Activated gamma-delta T cell (primary cell): ENCODE measurements at regions not wholly inside any gene's neighbourhood (a gene's known extent, or its start where the extent isn't known, plus 50 kb on each side); places are given as distances from the start of the nearest gene placed in this dataset.

Experiments used
- DNase-seq: peaks from one replicate; lab custom pipeline; 2025; lab: John Stamatoyannopoulos, UW

GRCh38 chr15:62440362-62441105, 275.4 kb upstream of the C2CD4B start:
- no peak for DNase-seq

DNA sequence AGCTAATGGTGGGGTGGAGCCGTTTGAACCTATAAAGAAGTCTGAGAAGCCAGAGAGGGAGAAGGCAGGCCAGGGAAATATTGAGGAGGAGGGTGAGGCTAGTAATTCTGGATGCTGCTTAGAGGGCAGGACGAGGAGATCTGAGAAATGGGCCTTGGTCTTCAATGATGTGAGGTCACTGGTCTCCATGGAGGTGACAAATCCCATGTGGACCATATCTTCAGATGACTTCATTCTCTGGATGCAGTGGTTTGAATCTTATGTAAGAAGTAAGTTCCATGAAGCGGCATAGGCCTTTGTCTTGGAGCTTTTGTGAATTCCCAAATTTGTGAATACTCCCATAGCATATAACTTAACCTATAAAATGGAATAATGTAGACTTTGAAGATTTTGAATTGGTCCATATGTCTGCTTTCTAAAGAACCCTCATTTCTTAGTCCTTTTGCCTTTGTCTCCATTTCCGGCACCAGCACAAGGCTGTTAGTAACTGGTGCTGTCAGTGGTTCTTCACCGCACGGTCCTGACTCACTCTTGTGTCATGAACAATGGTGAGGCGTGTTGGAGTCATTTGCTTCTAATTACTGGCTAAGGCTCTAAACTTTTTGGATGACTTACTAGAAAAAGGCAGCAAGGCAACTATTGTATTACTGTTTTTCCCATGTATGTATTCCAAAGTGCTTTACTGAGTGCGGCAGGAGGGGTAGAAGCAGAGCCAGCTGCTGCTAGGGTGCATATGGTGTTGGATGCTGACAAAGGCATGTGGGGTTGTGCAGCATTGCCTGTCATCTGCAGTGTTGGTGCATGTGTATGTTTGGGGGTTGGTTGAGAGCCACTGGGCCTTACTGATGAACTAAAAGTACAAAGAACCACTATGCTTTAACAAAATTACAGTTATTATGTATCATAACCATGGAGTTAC, 279.3 kb upstream of the C2CD4B start:
- no peak for DNase-seq

DNA sequence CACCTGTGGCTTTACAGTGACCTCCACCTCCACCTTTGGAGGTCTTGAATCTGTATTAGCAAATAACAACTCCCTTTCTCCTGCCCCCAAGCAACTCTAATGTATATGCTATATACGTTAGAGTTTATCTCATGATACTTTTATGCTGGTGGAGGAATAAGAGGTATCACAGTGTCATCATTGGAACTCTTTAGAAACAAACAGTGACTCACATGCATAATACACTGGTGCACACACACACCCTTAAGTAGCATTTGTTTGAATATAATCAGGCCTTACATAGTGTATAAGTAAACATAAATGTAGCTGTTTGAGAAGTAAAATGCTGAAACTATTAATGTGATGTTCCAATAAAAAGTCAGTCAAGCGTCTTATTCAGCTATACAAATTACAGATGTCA, 280.2 kb upstream of the C2CD4B start:
- no peak for DNase-seq

DNA sequence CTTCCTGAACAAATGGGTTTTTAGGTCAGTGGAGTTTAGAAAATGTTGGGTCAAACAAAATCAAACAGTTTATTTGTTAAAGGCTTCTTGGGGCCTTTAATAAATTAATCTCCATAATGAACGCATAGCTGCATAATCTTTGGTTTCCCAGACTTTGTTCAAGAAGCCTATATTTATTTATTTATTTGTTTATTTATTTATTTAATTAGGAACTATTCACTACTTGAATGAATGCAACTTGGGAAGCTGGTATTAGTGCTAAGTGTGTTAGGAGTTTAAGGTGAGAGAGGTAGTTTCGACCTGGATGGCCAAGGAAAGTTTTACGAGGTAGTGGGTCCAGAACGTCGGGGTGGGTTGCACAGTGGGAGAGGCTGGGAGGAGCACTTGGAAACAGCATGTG, 281.9 kb upstream of the C2CD4B start:
- DNase-seq = no peak

- DNase-seq = no peak
Observed at GRCh38 chr15:62447742-62448141, 282.7 kb upstream of the C2CD4B start.

- no peak for DNase-seq
Observed at GRCh38 chr15:62449638-62450037, 284.6 kb upstream of the C2CD4B start.

DNA sequence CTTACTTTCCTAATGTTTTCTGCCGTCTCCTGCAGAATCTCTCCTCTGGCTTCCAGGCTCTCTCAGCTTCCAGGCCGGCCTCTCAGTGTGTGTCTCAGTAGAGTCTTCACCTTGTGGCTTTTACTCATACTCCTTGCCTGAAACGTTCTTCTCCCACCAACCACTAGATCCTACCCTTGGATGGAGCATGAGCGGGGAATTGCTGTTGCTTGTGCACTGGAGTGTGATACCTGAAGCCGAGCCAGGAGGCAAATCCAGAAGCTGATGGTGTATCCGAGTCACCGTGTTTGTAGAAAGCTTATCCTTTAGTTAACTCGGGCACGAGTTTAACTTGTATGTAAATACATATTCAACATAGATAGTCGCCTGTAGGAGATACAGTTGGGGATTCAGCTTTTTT, 285.0 kb upstream of the C2CD4B start:
- DNase-seq = no peak

DNA sequence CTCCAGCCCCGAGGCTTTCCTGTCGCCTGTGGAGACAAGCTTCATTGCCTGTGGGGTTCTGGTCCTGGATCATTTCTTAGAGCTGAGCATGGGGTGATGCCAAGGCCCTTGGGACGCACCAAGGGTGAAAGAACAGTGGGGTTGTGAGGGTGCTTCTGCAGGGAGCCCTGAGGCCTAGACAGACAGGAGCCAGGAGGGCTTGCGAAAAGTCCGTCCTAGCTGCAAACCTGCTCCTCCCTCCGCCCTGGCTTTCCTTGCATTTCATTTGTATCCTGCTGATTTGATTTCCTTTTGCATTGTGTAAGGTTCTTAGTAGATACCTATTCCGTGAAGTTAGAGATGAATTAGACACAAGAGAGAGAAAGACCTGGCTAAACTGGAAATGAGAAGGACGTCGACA, 286.9 kb upstream of the C2CD4B start:
- no peak for DNase-seq

DNA sequence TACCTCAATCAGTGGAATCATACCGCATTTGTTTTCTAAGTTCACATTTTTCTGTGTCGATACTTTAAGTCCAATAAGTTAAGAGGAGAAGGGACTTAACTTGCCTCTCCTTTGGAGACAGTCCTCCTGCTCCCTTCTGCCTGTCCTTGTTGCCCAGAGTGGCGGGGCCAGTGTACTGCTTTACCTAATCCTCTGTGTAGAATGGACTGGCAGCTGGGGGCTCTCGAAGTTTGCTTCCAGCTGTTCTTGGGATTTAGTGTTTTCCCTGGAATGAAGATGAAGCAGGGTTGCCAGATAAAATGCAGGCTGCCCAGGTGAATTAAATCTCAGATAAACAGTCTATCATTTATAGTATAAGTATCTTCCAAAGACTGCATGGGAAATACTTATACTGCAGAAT, 287.6 kb upstream of the C2CD4B start:
- no peak for DNase-seq

DNA sequence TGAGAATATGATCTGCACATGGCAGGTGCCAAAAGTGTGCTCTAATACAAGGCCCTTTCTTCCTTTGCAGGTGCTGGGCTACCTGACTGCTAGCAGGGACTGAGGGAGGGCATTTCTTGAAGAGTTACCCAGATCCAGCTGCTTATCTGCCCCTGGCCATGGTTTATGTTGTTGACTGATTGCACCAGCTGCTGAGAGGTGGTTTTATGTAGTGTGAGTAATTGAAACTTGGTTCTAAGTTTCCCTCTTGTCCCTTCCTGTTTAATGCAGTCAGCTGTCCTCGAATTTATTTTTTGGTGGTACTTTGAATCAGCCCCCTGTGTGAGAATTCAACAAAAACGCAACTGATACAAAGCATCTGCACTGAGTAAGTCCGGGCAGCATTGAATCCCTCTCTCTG, 288.3 kb upstream of the C2CD4B start:
- no peak for DNase-seq

GRCh38 chr15:62453981-62454380, 288.9 kb upstream of the C2CD4B start:
- DNase-seq = no peak

- no peak for DNase-seq
Observed at GRCh38 chr15:62454567-62455172, 289.6 kb upstream of the C2CD4B start.

GRCh38 chr15:62455441-62455921, 290.4 kb upstream of the C2CD4B start:
- DNase-seq = no peak

GRCh38 chr15:62456011-62456920, 291.2 kb upstream of the C2CD4B start:
- no peak for DNase-seq

- no peak for DNase-seq
Observed at GRCh38 chr15:62457100-62457499, 292.0 kb upstream of the C2CD4B start.

DNA sequence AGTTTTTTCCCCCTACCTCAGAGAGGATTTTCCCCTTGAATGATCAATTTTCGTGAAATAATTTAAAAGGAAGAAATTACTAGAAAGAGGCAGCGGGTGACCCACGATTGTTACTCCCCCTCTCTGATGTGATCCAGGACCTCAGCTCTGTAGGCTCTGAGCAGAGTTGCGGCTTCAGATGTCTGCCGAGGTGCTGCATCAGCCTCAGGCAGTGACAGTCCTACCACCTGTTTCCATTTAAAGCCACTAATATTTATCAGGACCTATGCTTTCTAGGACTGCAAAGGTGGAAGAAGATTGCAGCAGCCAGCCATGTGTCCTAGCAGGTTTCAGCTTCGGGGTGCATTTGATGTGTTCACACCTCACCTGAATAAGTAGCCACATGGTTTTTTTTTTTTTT, 294.8 kb upstream of the C2CD4B start:
- DNase-seq = no peak

- no peak for DNase-seq
Observed at GRCh38 chr15:62462268-62462667, 297.2 kb upstream of the C2CD4B start.

DNA sequence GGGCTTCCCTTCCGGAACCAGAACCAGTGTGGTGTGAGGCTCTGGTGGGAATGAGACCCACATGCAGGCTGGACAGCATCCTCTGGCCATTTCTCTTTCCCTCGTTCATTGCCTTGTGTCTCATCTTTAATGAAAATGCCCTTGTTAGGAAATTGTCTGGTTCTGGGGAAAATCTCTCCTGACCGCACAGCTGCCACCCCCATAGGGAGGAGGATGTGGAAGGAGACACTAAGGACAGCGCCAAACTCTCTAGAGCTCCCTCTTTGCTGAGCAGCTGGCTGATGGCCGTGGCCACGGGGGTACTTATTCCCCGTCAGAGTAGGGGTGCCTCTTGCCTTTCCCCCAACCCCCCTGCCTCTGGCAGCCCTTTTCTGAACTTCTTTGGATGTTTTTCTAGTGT, 297.6 kb upstream of the C2CD4B start:
- DNase-seq = no peak

DNA sequence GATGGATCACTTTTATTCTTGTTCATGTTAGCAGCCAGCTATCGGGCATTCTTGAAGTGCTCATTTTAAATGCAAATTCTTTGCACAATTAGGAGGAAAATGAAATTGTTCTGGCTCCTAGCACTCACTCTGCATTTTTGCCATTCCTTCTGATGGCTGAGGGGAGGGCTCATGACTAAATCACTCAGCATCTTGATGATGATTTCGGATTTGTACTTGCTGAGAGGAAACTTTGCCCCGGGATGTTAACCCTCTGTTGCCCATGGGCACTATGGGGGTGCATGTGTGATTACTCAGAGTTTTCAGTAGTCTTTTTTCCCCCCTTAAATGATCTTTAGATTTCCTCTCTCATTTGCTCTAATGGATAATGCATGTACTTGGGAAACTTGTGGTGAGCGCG, 299.6 kb upstream of the C2CD4B start:
- no peak for DNase-seq

- DNase-seq = no peak
Observed at GRCh38 chr15:62465173-62465572, 300.1 kb upstream of the C2CD4B start.

DNA sequence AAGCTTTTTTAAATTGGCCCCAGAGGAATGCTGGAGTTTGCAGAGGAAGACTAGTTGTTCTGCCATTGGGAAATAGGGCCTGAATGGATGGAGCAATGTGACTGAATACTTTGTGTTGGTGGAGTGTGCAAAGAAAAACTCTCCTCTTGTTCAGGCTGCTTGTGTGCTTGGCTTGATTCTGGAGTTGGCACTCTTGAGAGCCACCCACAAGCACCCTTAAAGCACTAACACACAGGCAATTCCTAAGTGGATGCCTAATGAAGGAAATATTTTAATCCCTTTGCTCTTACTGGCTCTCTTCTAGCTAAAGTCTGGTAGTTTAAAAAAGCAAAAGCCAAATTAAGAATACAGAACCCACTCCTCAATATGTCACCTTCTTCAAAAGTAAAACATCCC, 304.4 kb upstream of the C2CD4B start:
- no peak for DNase-seq
